Keratinocyte (primary cell): ENCODE measurements at regions not wholly inside any gene's neighbourhood (a gene's known extent, or its start where the extent isn't known, plus 50 kb on each side); places are given as distances from the start of the nearest gene placed in this dataset.

Source experiments
- DNase-seq: peaks from one replicate; pipeline ENCODE4 v3.0.0-alpha.2; 2011; ENCODE audit warnings: low read depth, missing footprints, low spot score
- FAIRE-seq: peaks from 2 replicates; lab custom pipeline; 2011; peaks lifted over from hg19 to GRCh38; lab: Jason Lieb, UNC
- H2AFZ ChIP-seq: 2 replicates; pipeline ENCODE4 v1.6.0; 2012; ENCODE audit warnings: low read length, control low read depth, inconsistent platforms; ENCODE audit not compliant: control insufficient read depth
- H3K27ac ChIP-seq: 2 replicates; pipeline ENCODE4 v1.5.1; 2011; ENCODE audit warnings: low read length; ENCODE audit not compliant: control insufficient read depth, insufficient read depth
- H3K27me3 ChIP-seq: 3 replicates; pipeline ENCODE4 v1.6.0; 2011; ENCODE audit warnings: low read length; ENCODE audit not compliant: control insufficient read depth, insufficient read depth; ENCODE audit errors: extremely low read depth
- H3K36me3 ChIP-seq, 2 experiments: 2 replicates in 1 of 2; 3 replicates in 1 of 2; pipeline ENCODE4 v1.5.1; 2011; ENCODE audit warnings: low read length in 2 of 2, mild to moderate bottlenecking in 1 of 2; ENCODE audit not compliant: control insufficient read depth in 2 of 2, insufficient read depth in 2 of 2; ENCODE audit errors: extremely low read depth in 1 of 2
- H3K4me1 ChIP-seq: 3 replicates; pipeline ENCODE4 v1.5.1; 2011; ENCODE audit warnings: low read length; ENCODE audit not compliant: control insufficient read depth, insufficient read depth; ENCODE audit errors: extremely low read depth
- H3K4me2 ChIP-seq: 3 replicates; pipeline ENCODE4 v1.6.0; 2011; ENCODE audit warnings: low read depth, low read length; ENCODE audit not compliant: control insufficient read depth, insufficient read depth; ENCODE audit errors: extremely low read depth
- H3K4me3 ChIP-seq, 3 experiments: fragments of 200-600 bp in 1 of 3; sonication (generic) in 1 of 3; 2 replicates in 2 of 3; 3 replicates in 1 of 3; pipeline ENCODE4 v1.5.1; 2011 to 2016; ENCODE audit warnings: low read length in 3 of 3, mild to moderate bottlenecking in 3 of 3, control low read depth in 2 of 3, inconsistent platforms in 1 of 3, low read depth in 1 of 3, mixed read lengths in 1 of 3, mixed run types in 1 of 3, moderate library complexity in 1 of 3; ENCODE audit not compliant: control insufficient read depth in 2 of 3, insufficient read depth in 2 of 3; ENCODE audit errors: extremely low read depth in 1 of 3
- H3K79me2 ChIP-seq: 2 replicates; pipeline ENCODE4 v1.6.0; 2012; ENCODE audit warnings: low read length; ENCODE audit not compliant: control insufficient read depth, insufficient read depth
- H3K9ac ChIP-seq: 3 replicates; pipeline ENCODE4 v1.6.0; 2011; ENCODE audit warnings: low read length; ENCODE audit not compliant: control insufficient read depth, insufficient read depth; ENCODE audit errors: extremely low read depth
- H3K9me1 ChIP-seq: 3 replicates; pipeline ENCODE4 v1.6.0; 2011; ENCODE audit warnings: low read length; ENCODE audit not compliant: control insufficient read depth, insufficient read depth; ENCODE audit errors: extremely low read depth
- H3K9me3 ChIP-seq: 2 replicates; pipeline ENCODE4 v1.5.1; 2012; ENCODE audit warnings: low read depth, low read length; ENCODE audit not compliant: control insufficient read depth
- H4K20me1 ChIP-seq: 3 replicates; pipeline ENCODE4 v1.6.0; 2011; ENCODE audit warnings: low read length; ENCODE audit not compliant: control insufficient read depth, insufficient read depth; ENCODE audit errors: extremely low read depth
- CTCF ChIP-seq, 3 experiments: IDR thresholded peaks in 1 of 3; conservative IDR thresholded peaks in 1 of 3; optimal IDR thresholded peaks in 1 of 3; 2 replicates in 2 of 3; 3 replicates in 1 of 3; pipeline versions ENCODE3 to v1.5.1; 2011; ENCODE audit warnings: low read length in 3 of 3, mild to moderate bottlenecking in 3 of 3, moderate library complexity in 2 of 3, control low read depth in 1 of 3, inconsistent platforms in 1 of 3; ENCODE audit not compliant: insufficient read depth in 2 of 3; ENCODE audit errors: extremely low read depth in 1 of 3
- EZH2 ChIP-seq: IDR thresholded peaks from one replicate; pipeline ENCODE4 v1.6.1; 2012; ENCODE audit warnings: inconsistent platforms, mild to moderate bottlenecking, low read length, moderate library complexity
- dilution Hi-C: fragments of 300-500 bp; cut with MboI; formaldehyde crosslinking; loops from one replicate; pipeline ENCODE4 v1.7.0; 2020; ENCODE audit warnings: low sequenced_read_pairs; ENCODE audit not compliant: extremely low pct_ligation_motif_present

DNA sequence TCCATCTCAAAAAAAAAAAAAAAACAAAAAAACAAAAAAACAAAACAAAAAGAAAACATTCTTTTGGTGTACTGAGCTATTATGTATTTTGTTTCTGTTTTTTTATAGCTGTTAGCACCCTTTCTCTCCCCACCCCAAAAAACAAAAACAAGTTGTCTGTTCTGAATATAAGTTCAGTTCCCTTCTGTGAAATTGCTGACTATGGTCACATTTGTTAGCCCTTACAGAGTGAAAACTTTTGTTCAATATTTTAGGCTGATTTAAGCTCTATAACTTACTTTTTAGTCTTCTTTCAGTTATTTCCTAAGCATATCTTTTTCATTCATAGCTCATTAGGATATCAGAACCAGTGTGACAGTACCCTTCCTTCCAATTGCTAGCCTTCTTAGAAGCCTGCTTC is 1056.6 kb upstream of the NCAM2 start:
- Histone ChIP-seq H3K4me3 (no peak overlapping the region), H3K27me3 (no peaks in the 10 kb centered on the region), H3K27ac (no peak overlapping the region), H3K4me2 (no peak overlapping the region), H3K9me1 (no peaks in the 10 kb centered on the region), H2AFZ (no peak overlapping the region), H4K20me1 (no peaks in the 10 kb centered on the region), H3K79me2 (no peaks in the 10 kb centered on the region), H3K4me1 (no peaks in the 10 kb centered on the region), H3K9ac (no peak overlapping the region), H3K36me3 (no peaks in the 10 kb centered on the region), H3K9me3 (no peaks in the 10 kb centered on the region)
- dilution Hi-C loops, result no loop called here
- FAIRE-seq (no peak), DNase-seq (no peak)
- TF ChIP-seq CTCF (optimal IDR thresholded peaks at IDR 0.05 in 1 of 3, IDR thresholded peaks at IDR 0.05 in 1 of 3, conservative IDR thresholded peaks at IDR 0.05 in 1 of 3; ENCODE audit: extremely low read depth in 1 of 3, insufficient read depth in 2 of 3, low read length in 3 of 3), result no peak
- no peak for TF ChIP-seq EZH2

DNA sequence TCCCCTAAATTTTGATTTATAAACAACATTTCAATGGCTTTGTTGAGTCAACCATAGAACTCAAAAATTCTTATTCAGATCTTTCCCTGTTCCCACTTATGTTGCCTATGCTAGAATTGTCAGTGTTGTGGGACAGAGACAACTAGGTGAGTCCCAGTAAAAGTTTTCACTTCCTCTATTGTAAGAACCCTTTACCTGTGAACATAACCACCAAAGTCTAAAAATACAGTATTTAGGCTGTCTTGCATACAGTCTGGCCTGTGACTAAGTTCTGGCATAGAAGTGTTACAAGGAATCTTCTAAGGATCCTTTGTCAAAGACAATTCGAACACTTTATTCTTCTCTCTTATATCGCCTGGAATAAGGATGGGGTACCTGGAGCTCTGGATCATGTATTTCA is 1047.9 kb upstream of the NCAM2 start:
- H3K79me2 ChIP-seq, result no peaks in the 10 kb centered on the region
- no peak for TF ChIP-seq CTCF (optimal IDR thresholded peaks at IDR 0.05 in 1 of 3, IDR thresholded peaks at IDR 0.05 in 1 of 3, conservative IDR thresholded peaks at IDR 0.05 in 1 of 3; ENCODE audit: extremely low read depth in 1 of 3, insufficient read depth in 2 of 3, low read length in 3 of 3)
- TF ChIP-seq EZH2, result no peak

More for the DNA sequence above, 1047.9 kb upstream of the NCAM2 start:
- H2AFZ ChIP-seq, result no peak overlapping the region
- no peaks in the 10 kb centered on the region for H3K9me3 ChIP-seq
- DNase-seq (no peak), FAIRE-seq (no peak)
- H3K4me3 ChIP-seq, result no peak overlapping the region
- H3K9me1 ChIP-seq, result no peaks in the 10 kb centered on the region
- no peak overlapping the region for H3K4me2 ChIP-seq
- dilution Hi-C loops, result no loop called here
- H3K27ac ChIP-seq, result no peak overlapping the region
- no peak overlapping the region for H3K9ac ChIP-seq
- no peaks in the 10 kb centered on the region for H3K36me3 ChIP-seq
- no peaks in the 10 kb centered on the region for H4K20me1 ChIP-seq
- H3K27me3 ChIP-seq, result no peaks in the 10 kb centered on the region
- H3K4me1 ChIP-seq, result no peaks in the 10 kb centered on the region
